Left renal cortex interstitium (tissue), 4 donors: ENCODE measurements at regions not wholly inside any gene's neighbourhood (a gene's known extent, or its start where the extent isn't known, plus 50 kb on each side); places are given as distances from the start of the nearest gene placed in this dataset.

ENCODE experiments used
- DNase-seq, 4 donors: peaks; one replicate each; pipeline ENCODE4 v3.0.0-alpha.2; 2013; ENCODE audit warnings: low read depth in 4 of 4, low spot score in 2 of 4, missing footprints in 1 of 4

GRCh38 chr14:53810221-53810620 lies 146.4 kb downstream of the BMP4 start:
- no peak for DNase-seq

GRCh38 chr14:53808042-53808441 lies 148.6 kb downstream of the BMP4 start:
- DNase-seq, result no peak

- DNase-seq, result no peak
Observed at GRCh38 chr14:53807542-53807941, 149.1 kb downstream of the BMP4 start.

DNA sequence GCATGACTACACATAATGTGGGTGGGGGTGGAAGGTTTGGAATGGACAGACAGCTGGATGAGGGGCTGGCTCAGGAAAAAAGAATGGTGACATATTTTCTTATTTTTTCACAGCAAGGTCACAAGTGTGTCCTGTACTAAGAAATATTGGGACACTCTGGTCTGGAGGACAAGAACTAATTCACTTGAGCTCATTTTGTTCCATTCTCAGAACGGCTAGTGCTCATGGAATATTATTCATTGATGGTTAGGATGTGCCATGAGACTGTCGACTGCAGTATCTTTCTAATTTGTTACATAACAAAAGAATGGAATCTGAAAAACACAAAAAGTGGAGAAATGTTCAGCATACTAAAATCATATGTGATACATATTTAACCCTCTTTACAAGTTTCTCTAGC lies 149.5 kb downstream of the BMP4 start:
- no peak for DNase-seq

DNA sequence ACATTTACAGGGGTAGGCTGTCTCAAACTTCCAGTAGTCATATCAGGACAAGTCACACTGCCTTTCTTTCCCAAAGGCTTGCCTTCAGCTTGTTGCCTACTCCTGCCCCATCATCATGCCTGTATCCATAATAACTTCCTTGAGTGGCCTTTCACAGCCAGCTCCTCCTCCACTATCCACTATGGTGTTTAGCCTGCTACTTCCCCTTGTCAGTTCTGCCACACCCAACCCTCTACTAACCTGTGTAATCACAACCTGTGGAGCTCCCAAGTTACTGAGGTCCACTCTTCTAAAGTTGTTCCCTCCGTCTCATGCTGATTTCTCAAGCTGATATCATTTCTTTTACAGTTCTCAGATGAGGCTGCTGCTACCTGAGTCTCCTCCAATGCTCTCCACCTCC lies 159.9 kb downstream of the BMP4 start:
- DNase-seq, result no peak

DNA sequence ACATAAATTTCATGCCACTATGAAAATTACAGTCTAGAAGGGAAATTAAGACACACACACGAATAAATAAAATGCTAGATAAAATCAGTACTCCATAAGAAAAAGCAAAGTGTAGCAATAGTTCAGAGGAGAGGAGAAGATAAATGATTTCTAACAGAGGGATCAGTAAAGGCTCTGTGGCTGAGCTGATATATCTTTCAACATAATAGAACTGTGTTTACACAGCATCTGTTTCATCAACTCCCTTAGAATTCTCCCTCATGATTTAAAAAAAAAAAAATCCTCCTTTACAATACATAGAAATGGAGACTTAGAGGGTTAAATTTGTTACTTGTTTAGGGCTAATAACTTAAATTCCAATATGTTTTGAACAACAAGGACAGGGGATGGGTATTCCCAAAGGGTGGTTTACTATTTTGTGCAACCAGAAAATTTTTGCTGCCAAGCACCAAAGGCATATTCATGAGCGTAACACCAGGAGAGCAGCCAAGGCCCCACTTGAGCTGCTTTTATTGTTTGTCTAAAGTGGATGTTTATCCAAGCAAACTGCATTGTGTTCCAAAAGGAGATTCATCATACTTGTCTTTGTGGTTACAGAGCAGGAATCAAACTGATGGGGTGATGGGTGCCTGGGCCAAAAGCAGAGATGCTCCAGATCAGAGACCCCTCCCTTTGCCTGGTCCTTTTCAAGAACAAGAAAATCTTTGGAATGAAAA lies 162.7 kb downstream of the BMP4 start:
- DNase-seq, result no peak

DNA sequence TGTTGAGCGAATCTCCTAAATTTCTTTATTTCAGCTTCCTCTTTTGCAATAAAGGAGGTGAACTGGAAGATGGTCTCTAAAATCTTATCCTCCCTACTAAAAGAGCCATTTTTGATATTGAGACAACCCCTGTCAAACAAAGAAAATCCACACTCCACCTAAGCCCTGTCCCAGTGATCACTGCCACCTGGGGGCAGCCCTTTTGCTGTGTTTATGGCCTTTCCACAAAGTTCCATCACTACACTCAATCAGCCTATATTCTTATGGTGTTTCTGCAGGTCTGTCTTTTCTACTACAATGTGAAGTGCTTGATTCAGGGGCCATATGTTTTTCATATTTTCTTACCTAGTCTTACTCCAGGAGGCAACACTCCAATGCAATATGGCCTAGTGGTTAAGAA lies 163.7 kb downstream of the BMP4 start:
- no peak for DNase-seq

DNA sequence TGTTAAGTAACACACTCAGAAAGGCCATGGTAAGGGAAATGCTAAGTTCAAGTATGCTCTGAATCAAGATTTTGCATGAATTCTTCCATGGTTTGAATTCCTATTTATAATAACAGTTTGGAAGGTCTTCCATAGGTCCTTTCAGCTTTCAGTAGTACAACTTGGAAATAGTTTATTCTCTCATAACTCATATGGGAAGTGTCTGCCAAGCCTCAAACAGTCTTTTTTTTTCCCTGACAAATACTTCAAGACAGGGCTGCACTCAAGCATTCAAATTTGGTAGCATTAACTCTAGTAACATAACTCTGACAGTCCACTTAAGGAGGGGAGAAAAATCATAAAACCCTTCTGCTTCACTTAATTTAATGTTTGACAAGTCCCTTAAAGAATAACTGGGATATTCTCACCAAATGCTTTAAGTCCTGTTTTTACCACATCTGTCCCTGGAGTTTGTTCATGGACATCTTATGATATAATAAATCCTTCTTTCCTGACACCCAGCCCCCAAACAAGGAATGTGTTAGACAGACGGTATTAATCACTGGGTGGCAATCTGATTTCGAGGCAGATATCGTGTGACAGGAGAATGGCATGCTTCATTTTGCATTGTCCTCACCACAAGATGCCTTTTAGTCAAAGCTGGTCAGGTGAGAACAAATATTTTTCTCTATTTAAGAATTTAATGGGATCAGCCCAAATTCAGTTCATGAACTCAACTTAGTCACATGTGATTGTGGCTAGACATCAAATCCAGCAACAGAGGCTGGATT lies 165.7 kb downstream of the BMP4 start:
- no peak for DNase-seq

DNA sequence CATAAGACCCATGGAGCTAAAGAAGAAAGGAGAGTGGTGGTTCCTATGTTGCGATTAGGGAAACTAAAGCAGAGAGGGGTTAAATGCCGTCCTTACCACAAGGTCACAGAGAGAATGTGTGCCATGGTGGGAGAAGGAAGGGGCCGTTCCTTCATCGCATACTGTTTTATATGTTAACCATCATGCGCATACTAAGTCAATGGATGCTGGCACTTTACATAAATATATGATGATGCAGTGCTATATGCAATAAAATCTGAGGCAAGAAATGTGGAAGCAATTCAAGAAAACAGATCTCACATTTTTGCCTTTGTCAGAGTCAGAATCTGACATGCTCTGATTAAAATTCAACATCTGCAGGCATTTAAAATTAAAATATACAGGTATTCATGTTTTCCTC lies 168.1 kb downstream of the BMP4 start:
- no peak for DNase-seq

GRCh38 chr14:53786045-53786444 lies 170.6 kb downstream of the BMP4 start:
- DNase-seq, result no peak

DNA sequence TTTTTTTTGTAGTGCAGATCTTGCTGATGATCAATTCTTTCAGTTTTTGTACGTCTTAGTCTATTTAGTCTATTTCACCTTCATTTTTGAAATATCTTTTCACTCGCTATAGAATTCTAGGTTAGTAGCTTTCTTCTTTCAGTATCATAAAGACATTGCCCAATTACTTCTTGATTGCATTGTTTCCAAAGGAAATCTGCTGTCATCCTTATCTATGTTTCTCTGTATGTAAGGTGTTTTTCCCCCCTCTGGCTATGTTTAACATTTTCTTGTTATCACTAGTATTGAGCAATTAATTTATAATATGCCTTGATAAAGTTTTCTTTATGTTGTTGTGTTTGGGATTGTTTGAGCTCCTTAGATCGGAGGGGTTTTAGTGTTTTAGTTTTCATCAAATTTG lies 171.9 kb downstream of the BMP4 start:
- no peak for DNase-seq

DNA sequence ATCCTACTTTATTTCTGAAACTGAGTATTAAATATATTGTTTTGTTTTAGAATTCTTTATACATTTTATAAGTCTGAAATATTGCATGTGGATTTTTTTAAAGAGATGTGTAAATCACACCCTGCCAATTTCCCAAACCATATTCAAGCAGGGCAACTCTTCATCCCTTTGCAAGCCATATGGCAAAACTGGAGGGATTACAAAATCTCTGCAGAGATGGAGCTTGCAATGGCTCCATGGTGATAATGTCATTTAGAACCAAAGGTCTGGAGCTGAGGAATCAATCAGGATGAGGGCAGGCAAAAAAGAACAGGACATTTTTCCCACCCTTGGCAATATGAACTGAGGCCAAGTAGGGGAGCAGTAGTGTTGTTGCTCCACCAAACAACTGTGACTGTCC lies 173.4 kb downstream of the BMP4 start:
- no peak for DNase-seq

DNA sequence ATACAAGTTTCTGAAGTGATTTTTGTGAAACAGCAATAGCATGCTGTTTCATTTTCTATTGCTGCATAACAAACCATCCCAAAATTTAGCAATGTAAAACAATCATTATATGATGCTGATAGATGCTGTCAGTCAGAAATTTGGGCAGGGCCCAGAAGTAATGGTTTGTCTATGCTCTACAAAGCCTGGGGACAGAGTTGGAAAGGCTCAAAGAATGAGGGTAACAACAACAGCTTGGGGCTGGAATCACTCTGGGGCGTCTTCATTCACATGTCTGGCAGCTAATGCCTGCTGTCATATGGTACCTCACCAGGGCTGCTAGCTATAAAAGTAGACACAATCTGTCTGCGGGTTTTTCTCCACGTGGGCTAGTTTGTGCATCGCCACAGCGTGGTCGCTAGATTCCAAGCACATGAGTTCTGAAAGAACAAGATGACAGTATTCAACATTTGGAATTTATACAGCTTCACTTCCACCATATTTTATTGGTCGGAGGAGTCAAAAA lies 176.5 kb downstream of the BMP4 start:
- no peak for DNase-seq

GRCh38 chr14:53779301-53779700 lies 177.3 kb downstream of the BMP4 start:
- no peak for DNase-seq

GRCh38 chr14:53778263-53778662 lies 178.4 kb downstream of the BMP4 start:
- DNase-seq, result no peak

DNA sequence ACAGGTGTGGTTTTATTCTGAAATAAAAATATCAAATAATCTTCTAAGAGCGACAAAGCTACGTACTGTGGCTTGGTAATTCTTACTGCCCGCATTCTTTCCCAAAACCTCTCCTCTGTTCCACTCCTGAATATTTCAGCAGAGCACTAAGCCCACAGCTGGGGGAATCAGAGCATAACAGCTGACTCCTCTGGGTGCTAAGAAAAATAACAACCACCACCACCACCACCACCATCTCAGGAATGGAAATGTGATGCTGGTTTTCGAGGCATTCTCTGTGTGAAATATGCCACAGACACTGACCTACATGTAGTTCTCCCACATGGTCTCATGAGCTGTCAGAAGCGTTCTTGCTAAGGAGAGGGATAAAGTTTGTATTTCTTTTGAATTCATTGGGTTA lies 183.7 kb downstream of the BMP4 start:
- DNase-seq, result no peak

DNA sequence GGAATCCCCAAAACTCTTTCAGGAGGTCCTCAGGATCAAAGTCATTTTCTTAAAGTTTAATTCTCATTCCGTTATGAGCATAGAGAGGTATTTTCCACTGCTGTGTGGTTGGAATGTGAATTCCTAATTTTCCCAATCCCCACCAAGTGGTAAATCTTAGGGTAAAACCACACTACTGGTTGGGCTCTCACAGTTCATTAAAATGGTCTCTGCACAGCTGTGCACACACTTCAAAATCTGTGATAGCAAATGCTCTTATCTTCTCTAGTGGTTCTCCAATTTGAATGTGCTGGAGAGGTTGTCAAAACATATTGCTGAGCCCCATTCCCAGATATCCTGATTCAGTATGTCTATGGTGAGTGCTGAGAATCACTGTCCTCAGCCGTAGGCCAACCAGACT lies 189.1 kb downstream of the BMP4 start:
- DNase-seq, result no peak

DNA sequence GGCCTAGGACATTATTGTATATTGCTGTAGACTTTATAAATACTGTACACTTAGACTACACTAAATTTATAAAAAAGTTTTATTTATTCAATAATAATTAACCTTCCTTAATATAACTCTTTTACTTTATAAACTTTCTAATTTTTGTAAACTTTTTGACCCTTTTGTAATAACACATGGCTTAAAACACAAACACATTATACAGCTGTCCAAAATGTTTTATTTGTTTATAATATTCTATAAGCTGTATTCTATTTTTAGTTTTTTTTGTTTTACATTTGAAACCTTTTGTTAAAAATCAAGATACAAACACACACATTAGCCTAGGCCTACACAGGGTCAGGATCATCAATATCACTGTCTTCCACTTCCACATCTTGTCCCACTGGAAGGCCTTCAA lies 190.0 kb downstream of the BMP4 start:
- no peak for DNase-seq

DNA sequence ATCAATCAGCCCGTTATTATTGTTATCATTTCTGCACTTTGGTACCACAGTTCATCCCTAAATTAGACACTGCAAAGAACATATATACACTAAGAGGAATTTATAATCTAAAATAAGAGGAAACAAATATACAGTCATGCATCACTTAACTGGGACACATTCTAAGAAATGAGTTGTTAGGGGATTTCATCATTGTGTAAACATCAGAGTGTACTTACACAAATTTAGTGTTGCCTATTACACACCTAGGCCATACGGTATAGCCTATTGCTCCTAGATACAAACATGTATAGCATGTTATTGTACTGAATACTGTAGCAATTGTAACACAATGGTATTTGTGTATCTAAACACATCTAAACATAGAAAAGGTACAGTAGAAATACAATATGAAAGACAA lies 190.5 kb downstream of the BMP4 start:
- no peak for DNase-seq

GRCh38 chr14:53764846-53765245 lies 191.8 kb downstream of the BMP4 start:
- DNase-seq, result no peak

- DNase-seq, result no peak
Observed at GRCh38 chr14:53758141-53758540, 198.5 kb downstream of the BMP4 start.

GRCh38 chr14:53757732-53758131 lies 198.9 kb downstream of the BMP4 start:
- DNase-seq, result no peak
